COLO668 (cell line): ENCODE measurements at regions not wholly inside any gene's neighbourhood (a gene's known extent, or its start where the extent isn't known, plus 50 kb on each side); places are given as distances from the start of the nearest gene placed in this dataset.
"Not testable (repeated sequence)": the region's sequence is repeated elsewhere in the genome, so short reads cannot be mapped to it uniquely, and the experiment has no call there.

ENCODE experiments used
- DNase-seq: peaks from one replicate; lab custom pipeline; 2025; ENCODE audit not compliant: unreplicated experiment; lab: John Stamatoyannopoulos, UW

DNA sequence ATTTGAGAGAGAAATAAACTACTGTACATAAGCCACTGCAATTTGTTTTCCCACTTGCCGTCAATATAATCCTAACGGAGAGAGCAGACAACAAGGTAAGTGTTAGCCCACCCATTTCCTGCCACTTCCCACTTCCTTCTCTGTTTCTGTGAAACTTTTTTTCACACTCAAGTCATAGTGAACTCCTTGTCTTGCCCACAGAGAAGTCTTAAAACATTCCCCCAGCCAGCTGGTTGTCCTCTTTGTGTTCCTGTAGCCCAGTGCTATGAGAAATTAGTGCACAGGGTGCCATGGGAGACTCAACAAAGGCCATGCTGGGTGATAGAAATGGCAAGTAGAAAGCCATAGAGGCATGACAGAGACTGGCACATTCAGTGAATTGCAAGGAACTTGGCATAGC, 208.6 kb downstream of the BLID start:
- no peak for DNase-seq

DNA sequence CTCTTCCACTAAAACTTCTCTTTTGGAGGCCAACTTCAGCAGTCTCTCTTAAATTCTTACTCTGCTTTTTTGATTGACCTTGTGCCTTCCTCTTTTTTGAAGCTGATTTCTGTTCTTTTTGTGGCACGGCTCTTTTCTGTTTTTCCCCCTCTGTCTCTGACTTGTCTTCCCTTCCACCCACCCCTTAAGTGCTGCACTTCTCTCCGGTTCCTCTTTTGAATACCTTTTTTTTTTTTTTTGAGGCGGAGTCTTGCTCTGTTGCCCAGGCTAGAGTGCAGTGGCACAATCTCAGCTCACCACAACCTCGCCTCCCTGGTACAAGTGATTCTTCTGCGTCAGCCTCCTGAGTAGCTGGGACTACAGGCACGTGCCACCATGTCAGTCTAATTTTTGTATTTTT, 211.9 kb downstream of the BLID start:
- no peak for DNase-seq

DNA sequence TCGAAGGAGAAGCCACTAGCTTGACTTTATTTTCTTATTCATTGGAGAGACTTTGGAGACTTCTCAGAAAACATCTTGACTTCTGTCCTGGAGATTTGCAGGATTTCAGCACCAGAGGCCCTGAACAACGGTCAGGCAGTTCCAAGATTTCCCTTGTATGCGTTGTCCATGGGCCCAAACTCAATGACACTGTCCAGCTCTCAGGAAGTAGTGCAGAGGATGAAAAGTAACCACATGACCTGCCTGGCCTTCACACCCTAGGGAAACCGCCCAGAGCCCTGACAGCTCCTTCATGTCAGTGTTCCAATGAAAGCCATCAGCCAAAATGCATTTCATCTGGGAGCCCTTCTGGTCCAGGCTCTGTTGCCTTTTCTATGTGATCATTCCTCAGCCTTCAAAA, 214.1 kb downstream of the BLID start:
- DNase-seq: no peak

DNA sequence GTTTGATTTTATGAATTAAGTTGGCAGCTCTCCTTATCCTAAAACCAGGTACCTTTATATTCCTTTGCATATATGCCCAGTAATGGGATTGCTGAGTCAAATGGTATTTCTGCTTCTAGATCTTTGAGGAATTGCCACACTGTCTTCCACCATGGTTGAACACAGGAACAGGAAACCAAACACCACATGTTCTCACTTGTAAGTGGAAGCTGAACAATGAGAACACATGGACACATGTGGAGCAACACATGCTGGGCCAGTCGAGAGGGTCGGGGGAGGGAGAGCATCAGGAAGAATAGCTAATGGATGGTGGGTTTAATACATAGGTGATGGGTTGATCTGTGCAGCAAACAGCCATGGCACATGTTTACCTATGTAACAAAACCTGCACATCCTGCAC, 214.6 kb downstream of the BLID start:
- DNase-seq: not testable (repeated sequence)

DNA sequence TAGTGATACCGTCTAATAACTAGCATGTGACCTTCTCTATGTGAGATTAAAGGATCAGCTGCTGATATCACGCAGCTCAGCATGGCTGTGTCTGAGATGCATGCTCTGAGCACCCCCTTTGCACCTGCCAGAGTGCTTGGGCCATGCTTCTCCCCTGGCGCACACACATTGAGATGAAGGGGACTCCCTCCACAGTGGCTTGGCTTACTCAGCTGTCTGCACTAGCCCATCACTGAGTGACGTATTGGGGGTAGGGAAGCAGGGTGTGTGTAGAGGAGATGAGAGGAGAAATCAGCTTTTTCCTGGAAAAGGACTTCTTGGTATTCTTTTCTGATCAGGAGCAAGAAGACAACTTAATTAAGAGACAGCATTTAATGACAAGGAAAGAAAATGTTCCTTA, 216.5 kb downstream of the BLID start:
- no peak for DNase-seq

DNA sequence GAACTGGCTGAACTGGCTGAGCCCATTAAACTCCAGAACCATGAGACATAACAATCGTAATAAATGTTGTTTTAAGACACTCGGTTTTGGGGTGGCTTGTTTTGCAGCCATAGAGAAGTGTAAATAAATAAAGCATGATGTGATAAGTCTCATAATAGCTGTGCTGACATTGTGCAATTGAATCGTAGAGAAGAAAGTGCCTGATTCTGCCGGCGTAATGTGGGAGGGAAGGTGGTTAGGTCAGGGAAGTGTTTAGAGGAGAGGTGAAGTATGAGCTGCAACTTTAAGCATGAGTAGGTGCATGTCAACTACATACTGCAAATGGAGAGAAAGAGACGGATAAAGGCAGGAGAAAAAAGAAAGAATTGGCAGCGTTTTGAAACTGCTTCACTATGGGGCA, 217.1 kb downstream of the BLID start:
- no peak for DNase-seq

DNA sequence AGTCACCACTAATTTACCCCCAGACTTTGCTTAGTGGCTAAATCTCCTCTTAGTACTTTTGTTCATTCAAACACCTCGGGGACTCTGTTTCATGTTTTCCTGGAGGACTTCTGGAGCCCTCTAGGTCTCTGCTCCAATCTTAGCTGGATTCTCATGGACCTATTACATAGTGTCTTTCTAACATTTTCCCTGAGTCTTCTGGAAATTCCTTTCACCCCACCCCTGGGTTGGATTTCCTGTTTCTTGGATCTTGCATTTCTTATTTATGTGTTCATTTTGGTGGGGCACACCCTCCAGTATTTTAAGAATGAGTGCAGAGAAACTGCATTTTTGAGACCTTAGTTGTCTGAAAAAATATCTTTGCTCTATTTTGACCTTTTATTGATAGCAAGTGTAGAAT, 220.1 kb downstream of the BLID start:
- no peak for DNase-seq

DNA sequence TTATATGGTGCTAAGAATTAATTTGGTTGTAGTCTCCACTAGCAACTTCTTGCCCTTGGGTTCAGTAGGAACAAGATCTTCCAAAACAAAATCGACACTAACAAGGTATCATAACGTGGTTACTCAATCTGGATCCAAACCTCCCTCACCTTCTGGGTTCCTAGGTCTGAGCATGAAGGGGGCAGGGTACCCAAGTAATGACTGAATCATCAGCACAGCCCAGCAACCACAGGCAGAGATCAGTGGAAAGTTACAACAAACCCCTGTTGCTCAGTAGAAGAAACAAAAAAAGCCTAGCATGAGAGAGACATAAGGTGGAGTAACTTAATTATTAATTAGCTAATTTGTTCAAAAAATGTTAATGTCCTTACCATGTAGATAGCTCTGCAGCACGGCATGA, 221.4 kb downstream of the BLID start:
- DNase-seq: no peak

DNA sequence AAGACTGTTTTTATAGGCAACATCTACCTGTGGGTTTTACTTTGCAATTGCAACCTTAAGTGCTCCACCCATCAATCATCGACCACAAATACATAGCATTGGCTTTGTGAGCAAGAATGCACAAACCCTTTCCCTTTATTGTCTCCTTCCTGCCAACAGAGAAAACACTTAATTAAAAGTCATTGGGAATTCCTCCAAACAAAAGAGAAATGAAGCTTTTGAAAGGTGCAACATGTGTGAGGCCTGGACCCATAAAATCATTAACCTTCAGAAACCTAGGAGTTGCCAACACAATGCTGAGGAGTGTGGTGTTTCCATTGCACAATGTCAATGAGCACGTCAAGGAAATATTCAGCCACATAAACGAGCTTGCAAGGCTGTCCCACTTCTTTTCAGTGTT, 223.2 kb downstream of the BLID start:
- DNase-seq: no peak

DNA sequence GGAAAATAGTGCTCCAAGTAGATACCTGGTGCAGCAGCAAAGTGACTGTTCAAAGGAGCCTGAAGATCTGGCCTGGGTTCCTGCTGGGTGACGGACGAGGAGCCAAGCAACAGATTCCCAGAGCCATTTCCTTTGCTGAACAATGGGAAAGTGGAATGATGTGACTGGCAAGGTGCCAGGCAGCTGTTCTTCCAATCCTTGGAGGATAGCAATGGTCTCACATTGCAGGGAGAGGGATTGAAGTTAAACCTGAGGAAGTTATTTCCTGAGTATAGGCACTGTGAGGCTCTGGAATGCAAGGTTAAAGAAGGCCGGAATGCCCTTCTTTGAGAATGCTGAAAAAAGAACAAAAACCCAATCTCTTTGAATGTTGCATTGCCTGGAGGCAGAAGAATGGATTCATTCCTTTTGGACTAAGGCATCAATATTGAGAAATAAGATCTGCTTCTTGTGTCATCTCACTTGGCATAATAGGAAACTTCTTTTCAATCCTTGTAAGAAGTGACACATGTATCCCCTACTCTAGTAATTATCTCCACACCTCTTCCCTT, 223.8 kb downstream of the BLID start:
- DNase-seq: no peak

DNA sequence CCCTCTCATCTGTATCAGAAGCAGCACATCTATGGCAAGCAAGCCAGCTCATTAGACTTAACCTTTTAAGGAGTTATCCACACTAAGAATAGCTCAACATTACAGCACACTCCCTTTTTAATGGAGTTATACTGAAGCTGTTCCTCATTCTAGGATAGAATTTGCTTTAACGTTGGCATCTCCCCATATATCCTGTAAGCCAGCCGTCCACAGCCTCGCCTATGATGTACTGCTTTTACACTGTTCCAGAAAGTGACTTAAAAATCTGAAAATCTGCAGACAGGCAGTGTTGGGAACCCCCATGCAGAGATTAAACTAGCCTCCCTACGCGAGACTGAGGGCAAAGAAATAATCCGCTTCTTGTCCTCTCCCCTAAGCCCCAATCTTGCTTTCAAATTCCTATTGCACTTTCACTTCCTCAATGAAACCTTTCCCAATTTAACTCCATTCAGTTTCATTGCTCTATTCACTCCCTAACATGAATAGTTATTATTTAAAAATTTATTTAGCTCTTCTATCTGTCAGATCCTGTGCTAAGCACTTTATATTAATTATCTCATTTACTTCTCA, 225.0 kb downstream of the BLID start:
- no peak for DNase-seq

DNA sequence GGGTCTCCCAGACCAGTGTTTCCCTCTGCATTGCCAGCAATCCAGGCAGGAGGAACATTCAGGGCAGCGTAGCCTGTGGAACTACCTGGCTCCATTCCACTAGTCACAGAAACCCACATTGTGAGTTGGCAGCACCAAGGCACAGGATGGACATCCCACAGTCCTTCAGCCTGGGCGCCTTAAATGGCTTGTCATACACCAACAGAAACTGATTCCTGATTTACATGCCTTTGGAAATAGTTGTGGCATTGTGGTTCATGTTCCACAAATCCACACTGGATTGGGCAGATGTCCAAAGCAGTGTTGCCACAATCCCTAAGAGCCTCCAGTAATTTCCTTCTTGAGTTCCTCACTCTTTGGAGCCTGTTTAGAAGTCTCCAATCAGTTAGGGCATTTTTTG, 225.6 kb downstream of the BLID start:
- no peak for DNase-seq

DNA sequence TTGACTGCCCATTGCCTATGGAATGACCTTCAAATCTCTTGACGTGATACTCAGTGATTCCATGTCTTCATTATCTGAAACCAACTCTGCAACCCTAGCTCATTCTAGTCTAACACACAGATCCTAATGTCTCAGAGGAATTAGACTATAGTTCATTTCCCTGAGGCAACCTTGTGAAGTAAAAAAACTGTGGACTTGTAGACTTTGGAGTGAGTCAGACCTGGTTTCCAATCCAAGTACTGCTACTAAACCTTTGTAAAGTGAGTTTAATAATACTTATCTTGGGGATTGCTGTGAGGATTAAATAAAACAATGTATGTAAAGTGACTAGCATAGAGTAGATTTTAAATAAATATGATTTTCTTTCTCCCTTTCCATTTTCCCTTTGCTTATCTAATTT, 226.1 kb downstream of the BLID start:
- no peak for DNase-seq

DNA sequence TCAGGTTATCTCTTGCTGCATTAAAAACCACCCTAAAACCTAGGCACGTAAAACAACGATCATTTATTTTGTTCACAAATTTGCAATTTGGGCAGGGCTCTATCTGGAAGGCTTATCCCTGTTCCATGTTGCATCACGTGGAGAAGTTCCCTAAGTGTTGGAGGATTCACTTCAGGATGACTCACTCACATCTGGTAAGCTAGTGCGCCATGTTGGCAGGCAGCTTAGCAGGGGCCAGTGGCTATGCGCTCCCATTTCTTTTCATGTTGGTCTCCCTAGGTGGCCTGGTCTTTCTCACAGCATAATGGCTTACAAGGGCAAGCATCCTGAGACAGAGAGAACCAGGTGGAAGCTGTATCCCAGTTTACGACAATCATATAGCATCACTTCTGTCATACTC, 226.8 kb downstream of the BLID start:
- DNase-seq: no peak

DNA sequence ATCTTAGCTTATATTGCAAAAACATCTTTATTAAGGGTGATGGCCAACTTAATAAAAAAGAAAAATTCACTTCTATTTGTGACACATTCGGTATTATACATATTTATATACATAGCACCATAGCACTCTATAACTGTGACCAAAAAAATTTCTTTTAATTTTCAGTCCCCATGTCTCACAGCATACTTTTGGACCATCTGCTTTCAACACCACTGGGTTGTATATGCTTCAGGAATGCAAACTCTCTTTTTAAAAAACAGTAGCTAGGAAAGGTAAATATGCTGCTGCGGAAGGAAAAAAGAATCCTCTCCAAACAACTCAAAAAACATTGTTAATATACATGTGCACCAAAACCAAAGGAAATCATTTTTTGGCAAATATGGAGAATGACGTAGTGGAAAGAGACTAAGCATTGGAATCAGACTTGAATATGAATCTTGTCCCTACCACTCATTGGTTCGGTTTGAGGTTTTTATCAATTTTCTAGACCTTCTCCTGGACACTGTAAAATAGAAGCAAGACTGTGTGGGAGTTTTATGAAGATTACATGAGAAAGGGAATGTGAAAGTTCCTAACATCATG, 227.9 kb downstream of the BLID start:
- no peak for DNase-seq

DNA sequence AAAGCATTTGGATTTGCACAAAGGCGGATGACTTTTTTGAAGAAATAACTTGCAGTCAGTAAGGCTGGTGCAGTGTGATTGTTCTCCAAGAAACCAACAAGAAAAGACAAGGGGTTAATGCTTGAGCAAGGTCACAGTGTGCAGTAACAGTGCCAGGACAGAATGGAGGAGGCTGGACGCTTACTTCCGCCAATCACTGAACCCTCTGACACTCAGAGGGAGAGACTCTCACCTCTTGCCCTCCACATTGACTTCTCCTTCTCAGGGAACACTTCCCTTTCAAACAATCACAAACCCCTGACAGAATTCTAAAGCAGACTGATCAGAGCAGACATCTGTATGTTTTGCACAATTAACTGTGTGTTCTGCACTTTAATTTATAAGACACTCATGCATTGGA, 228.4 kb downstream of the BLID start:
- no peak for DNase-seq

DNA sequence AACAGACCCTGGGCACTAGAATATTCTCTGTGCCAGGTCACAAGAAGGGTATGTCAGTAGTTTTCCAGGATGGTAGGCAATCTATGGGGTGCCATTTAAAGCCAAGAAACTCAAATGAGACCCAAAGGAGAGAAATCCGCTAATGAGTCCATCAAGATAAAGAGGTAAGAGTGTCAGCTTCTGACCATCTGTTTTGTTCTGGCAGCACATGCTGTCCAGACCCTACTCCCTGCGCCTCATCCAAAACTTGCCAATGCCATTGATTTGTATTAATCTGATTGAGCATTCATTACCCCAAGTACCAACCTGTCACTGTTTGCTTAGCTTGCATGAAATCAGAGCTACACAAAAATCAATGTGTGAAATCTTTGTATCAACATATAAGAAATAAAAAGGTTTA, 229.0 kb downstream of the BLID start:
- DNase-seq: no peak

DNA sequence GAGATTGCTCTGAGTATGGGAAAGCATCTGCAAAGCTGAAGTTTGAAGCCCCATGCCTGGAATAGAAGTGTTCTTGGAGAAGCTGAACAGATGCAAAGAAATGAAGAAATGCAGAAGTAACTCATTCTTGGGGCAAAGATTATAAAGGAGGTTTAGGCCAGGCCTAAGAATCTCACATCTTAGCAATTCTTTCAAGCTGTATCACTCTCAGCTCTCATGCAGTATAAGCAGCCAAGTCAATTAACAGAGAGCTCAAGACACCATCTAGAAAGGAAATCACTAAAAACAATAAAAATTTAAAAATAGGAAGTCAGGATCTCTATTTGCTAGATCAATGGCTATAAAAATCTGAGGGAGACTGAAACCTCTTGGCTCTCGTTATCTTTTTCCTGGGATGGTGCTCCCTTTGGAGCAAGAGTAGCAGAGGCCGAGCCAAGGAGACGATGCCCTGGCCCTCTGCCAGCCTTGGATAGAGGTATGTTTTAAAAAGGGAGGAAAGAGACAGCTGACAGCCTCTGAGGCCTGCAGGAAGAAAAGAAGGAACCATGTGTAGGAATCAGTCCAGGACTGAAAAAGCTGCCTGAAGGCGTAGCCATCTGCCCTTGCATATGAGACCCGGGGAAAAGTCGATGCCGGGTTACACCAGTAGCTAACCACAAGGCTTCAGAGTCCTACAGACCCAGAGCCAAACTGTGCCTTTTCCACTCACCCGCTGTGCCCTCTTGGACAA, 229.8 kb downstream of the BLID start:
- no peak for DNase-seq

DNA sequence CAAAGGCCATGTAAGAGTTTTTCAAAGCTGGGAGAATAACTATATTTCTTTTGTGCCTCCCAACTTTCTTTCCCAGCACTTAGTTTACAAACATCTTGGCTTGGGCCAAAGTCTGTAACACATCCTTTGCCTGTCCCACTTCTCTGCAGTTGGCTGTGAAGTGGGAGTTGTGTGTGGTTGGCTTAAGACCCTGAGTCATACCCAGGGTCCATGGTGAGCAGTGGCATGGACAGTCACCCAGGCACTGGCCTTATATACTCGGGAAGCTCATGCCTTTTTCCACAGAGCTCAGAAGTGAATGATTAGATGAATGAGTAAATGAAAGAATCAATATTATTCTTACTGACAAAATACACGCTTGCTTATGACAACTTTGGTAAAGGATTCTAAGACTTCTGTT, 231.4 kb downstream of the BLID start:
- no peak for DNase-seq

DNA sequence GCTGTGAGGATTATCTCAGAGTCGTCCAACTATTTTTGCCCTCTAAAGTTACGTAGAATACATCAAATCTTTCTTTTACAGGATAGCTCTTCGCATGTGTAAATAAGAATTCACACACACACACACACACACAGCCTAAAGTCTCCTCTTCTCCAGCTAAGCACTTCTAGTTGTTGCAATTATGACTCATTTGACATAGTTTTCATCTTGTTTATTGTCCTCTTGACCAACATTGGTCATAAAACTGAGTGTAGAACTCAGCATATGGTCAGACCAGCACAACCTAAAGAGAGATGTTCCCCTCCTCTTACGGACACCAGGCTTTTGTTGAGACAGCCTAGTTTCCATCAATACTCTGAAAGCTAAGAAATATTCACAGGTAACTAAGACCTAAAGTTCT, 234.2 kb downstream of the BLID start:
- no peak for DNase-seq

DNA sequence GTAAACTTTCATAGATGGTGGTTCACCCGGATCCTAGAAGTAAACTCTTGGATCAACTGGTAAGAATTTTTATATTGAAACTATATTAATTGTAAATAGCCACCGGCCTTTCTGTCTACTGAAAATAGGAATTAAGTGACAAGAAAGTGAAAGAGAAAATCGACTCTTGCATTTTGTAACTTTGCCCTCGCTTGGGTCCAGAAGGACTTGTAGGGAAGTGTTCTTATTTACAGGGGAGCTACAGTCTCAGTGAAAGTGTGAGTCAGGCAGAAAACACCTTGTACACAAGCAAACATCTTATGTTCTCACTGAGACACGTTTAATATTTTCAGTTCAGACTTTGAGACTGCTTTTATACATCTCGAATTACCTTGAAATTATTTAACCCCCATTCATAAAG, 238.9 kb downstream of the BLID start:
- no peak for DNase-seq

DNA sequence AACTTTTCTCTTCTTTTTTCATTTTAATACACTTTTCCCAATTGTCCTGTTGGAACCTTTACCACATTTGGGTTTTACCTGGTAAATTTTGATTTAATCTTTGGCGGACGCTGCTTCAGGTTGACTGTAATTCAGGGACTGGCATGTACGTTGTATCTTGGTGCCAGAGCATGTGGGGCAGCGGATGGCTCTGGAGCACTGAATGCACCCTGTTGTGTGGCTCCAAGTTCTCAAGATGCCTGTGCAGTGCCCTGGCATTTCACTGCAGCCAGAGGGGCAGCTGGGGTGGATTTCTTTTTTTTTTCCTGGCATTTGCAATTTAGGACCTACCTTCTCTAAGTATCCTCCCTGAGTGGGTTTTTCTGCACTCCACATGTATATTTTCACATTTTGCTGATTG, 242.2 kb downstream of the BLID start:
- no peak for DNase-seq

DNA sequence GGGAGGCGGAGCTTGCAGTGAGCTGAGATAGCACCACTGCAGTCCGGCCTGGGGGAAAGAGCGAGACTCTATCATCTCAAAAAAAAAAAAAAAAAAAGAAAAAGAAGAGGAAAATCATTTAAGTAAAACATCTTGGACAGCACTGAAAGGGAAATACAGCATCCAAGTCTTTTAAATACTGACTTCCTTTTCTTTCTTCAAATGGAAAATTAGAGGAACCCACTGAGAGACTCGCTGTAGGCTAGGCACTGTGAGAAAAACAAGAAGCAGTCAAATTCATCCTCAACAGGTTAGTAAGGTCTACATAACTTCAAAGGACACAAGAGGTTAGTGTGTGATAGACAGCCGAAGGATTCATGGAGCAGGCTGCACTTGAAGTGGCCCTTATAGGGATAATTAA, 243.7 kb downstream of the BLID start:
- DNase-seq: no peak
